HCT116 (cell line): ENCODE measurements at regions not wholly inside any gene's neighbourhood (a gene's known extent, or its start where the extent isn't known, plus 50 kb on each side); places are given as distances from the start of the nearest gene placed in this dataset.

Source experiments
- ATAC-seq: fragments of 200-7000 bp; cut with Tn5 transposase; 2 replicates; pipeline ENCODE4 v1.9.1; 2020; ENCODE audit warnings: mild to moderate bottlenecking, moderate library complexity
- BruUV-seq: library from RNA; stranded (reverse); fragments of 400-500 nt; replicated peaks from 2 replicates; lab custom pipeline; 2021; lab: Mats Ljungman, UMichigan
- CTCF ChIA-PET: fragments of 300-600 bp; sonication (Branson Sonifier 250); formaldehyde crosslinking; loops from one replicate; lab custom pipeline; 2021; ENCODE audit warnings: antibody characterized with exemption; lab: Charles Lee
- POLR2A ChIA-PET: fragments of 300-600, 350-600 bp; sonication (Branson Sonifier 250); formaldehyde crosslinking; loops from one replicate; lab custom pipeline; 2021; ENCODE audit warnings: antibody characterized with exemption; lab: Charles Lee
- RAD21 ChIA-PET, 2 experiments: fragments of 300-600 bp; sonication (Branson Sonifier 250); formaldehyde crosslinking; loops; one replicate each; lab custom pipeline; 2023; ENCODE audit warnings: low total read pairs in 2 of 2; ENCODE audit not compliant: uncharacterized antibody in 2 of 2, unreplicated experiment in 2 of 2, low non-redundant PET in 1 of 2; lab: Charles Lee
- DNase-seq: peaks from one replicate; pipeline ENCODE4 v3.0.0-alpha.2; 2010; ENCODE audit warnings: low read depth, low spot score
- H2AFZ ChIP-seq: fragments of 200-600 bp; shearing (Covaris generic), sonication (generic); 2 replicates; pipeline ENCODE4 v1.6.1; 2017; ENCODE audit warnings: low read depth, mixed run types, mixed read lengths, antibody characterized with exemption, low read length; ENCODE audit not compliant: poor library complexity, severe bottlenecking
- H3K27ac ChIP-seq: 2 replicates; pipeline ENCODE4 v1.5.1; 2012; ENCODE audit warnings: low read depth, low read length
- H3K27me3 ChIP-seq: fragments of 200-600 bp; sonication (generic); 2 replicates; pipeline ENCODE4 v1.6.1; 2016; ENCODE audit warnings: mixed run types, low read length, mixed read lengths; ENCODE audit not compliant: insufficient read depth
- H3K36me3 ChIP-seq, 2 experiments: fragments of 200-500 bp in 1 of 2; fragments of 200-600 bp in 1 of 2; sonication (Bioruptor generic) in 1 of 2; sonication (generic) in 1 of 2; 2 replicates each; pipeline versions ENCODE4 v1.5.1 to v1.6.1; 2014 to 2016; ENCODE audit warnings: low read length in 2 of 2, inconsistent platforms in 1 of 2, mixed read lengths in 1 of 2, mixed run types in 1 of 2; ENCODE audit not compliant: insufficient read depth in 2 of 2, control insufficient read depth in 1 of 2
- H3K4me1 ChIP-seq, 2 experiments: fragments of 200-600 bp in 1 of 2; sonication (generic) in 1 of 2; 2 replicates each; pipeline versions ENCODE4 v1.5.1 to v1.6.1; 2012 to 2017; ENCODE audit warnings: low read length in 2 of 2, inconsistent platforms in 1 of 2, mild to moderate bottlenecking in 1 of 2, mixed read lengths in 1 of 2, mixed run types in 1 of 2, moderate library complexity in 1 of 2; ENCODE audit not compliant: insufficient read depth in 2 of 2, control insufficient read depth in 1 of 2
- H3K4me2 ChIP-seq: fragments of 200-600 bp; sonication (generic); 2 replicates; pipeline ENCODE4 v1.6.1; 2017; ENCODE audit warnings: mixed run types, low read length, mixed read lengths
- H3K4me3 ChIP-seq, 2 experiments: fragments of 200-600 bp in 1 of 2; sonication (generic) in 1 of 2; replicated peaks in 1 of 2; 2 replicates each; pipeline ENCODE4 v1.5.1; 2011 to 2016; ENCODE audit warnings: low read length in 2 of 2, control low read depth in 1 of 2, low read depth in 1 of 2, mild to moderate bottlenecking in 1 of 2, mixed read lengths in 1 of 2, mixed run types in 1 of 2
- H3K79me2 ChIP-seq: fragments of 200-600 bp; sonication (generic); 2 replicates; pipeline ENCODE4 v1.6.1; 2017; ENCODE audit warnings: mild to moderate bottlenecking, mixed run types, low read length, moderate library complexity, mixed read lengths; ENCODE audit not compliant: insufficient read depth
- H3K9ac ChIP-seq: fragments of 200-600 bp; sonication (generic); 2 replicates; pipeline ENCODE4 v1.6.1; 2016; ENCODE audit warnings: low read length, mixed read lengths
- H3K9me2 ChIP-seq: fragments of 200-600 bp; sonication (generic), shearing (Covaris generic); 2 replicates; pipeline ENCODE4 v1.6.1; 2017; ENCODE audit warnings: mixed run types, mild to moderate bottlenecking, moderate library complexity; ENCODE audit not compliant: insufficient read depth
- H3K9me3 ChIP-seq, 2 experiments: fragments of 200-500 bp in 1 of 2; fragments of 200-600 bp in 1 of 2; sonication (Bioruptor generic) in 1 of 2; sonication (generic) in 1 of 2; 2 replicates each; pipeline ENCODE4 v1.6.1; 2014 to 2017; ENCODE audit warnings: low read length in 2 of 2, mixed read lengths in 2 of 2, inconsistent platforms in 1 of 2, low read depth in 1 of 2, mild to moderate bottlenecking in 1 of 2, mixed run types in 1 of 2, moderate library complexity in 1 of 2; ENCODE audit not compliant: control insufficient read depth in 1 of 2, insufficient read depth in 1 of 2
- H4K20me1 ChIP-seq: fragments of 200-600 bp; sonication (generic), shearing (Covaris generic); 2 replicates; pipeline ENCODE4 v1.6.1; 2017; ENCODE audit warnings: mixed run types, mild to moderate bottlenecking, moderate library complexity; ENCODE audit not compliant: insufficient read depth
- CBX3 ChIP-seq: IDR thresholded peaks from 2 replicates; pipeline ENCODE4 v1.6.1; 2012; ENCODE audit warnings: low read depth
- CEBPB ChIP-seq: IDR thresholded peaks from 2 replicates; pipeline ENCODE4 v1.6.1; 2012; ENCODE audit warnings: low read depth
- EGR1 ChIP-seq: IDR thresholded peaks from 2 replicates; pipeline ENCODE4 v1.6.1; 2012; ENCODE audit warnings: low read depth
- EZH2 ChIP-seq: fragments of 200-600 bp; sonication (generic); IDR thresholded peaks from 2 replicates; pipeline ENCODE4 v1.6.1; 2017; ENCODE audit warnings: antibody characterized with exemption, mixed run types
- EZH2phosphoT487 ChIP-seq: fragments of 200-600 bp; IDR thresholded peaks from 2 replicates; pipeline ENCODE4 v1.6.1; 2018; ENCODE audit warnings: antibody characterized with exemption, borderline replicate concordance
- JUND ChIP-seq: IDR thresholded peaks from 2 replicates; pipeline ENCODE4 v1.6.1; 2012
- RAD21 ChIP-seq: IDR thresholded peaks from 2 replicates; pipeline ENCODE4 v1.6.1; 2012; ENCODE audit warnings: low read depth, mild to moderate bottlenecking
- SIN3A ChIP-seq: IDR thresholded peaks from 2 replicates; pipeline ENCODE4 v1.6.1; 2012; ENCODE audit warnings: low read depth
- SP1 ChIP-seq: IDR thresholded peaks from 2 replicates; pipeline ENCODE4 v1.6.1; 2012; ENCODE audit warnings: low read depth
- SRF ChIP-seq: IDR thresholded peaks from 2 replicates; pipeline ENCODE4 v1.6.1; 2012; ENCODE audit warnings: low read depth
- TCF7L2 ChIP-seq: IDR thresholded peaks from 2 replicates; pipeline ENCODE4 v1.7.0; 2011; ENCODE audit warnings: borderline replicate concordance, inconsistent platforms; ENCODE audit not compliant: insufficient read depth, insufficient read length; ENCODE audit errors: extremely low read depth
- intact Hi-C: fragments of 100-400 bp; cut with micrococcal nuclease; formaldehyde crosslinking; loops from 2 replicates; pipeline ENCODE4 v1.10.0; 2022
- TF ChIP-seq, protein P1 (sequence below): IDR thresholded peaks from 2 replicates; pipeline ENCODE4 v1.6.1; 2011; ENCODE audit warnings: mild to moderate bottlenecking, low read length, moderate library complexity; ENCODE audit not compliant: insufficient replicate concordance; ENCODE audit errors: extremely low read depth
- TF ChIP-seq, protein P2 (sequence below): IDR thresholded peaks from 2 replicates; pipeline ENCODE4 v1.6.1; 2012

DNA sequence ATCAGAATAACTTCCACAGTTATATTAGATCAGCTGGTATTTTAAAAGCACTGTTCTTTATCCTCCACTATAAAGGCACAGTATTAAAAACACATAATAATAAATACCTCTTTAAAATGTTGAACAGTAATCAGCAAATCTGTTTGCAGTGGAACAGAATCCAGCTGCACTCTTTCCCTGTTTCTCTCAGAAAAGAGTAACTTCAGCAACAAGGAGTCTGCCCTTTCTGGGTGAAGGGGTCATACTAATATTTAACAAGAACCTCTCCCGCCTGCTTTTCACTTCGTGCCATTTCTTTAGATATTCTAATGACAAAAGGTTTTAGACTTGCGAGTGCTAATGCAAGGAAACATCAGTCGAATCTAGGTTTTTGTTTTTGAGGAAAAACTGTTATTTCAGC, 194.2 kb upstream of the FMN2 start:
- Histone ChIP-seq H3K27ac (no peak overlapping the region), H3K79me2 (no peaks in the 10 kb centered on the region), H3K4me1 (no peaks in the 10 kb centered on the region), H3K9ac (no peak overlapping the region), H3K4me3 (no peak overlapping the region), H3K4me2 (no peak overlapping the region), H3K9me3 (peaks cover 0 to 8% of the 10 kb centered on the region in 2 experiments; a peak in 1 of 4 replicates), H2AFZ (no peak overlapping the region), H3K27me3 (no peaks in the 10 kb centered on the region), H3K36me3 (no peaks in the 10 kb centered on the region), H3K9me2 (no peaks in the 10 kb centered on the region), H4K20me1 (no peaks in the 10 kb centered on the region)
- TF ChIP-seq CEBPB: no peak
- TF ChIP-seq EZH2: no peak
- no peak for TF ChIP-seq EZH2phosphoT487
- no peak for TF ChIP-seq CBX3
- no peak for TF ChIP-seq EGR1
- TF ChIP-seq TCF7L2: no peak
- TF ChIP-seq SIN3A: no peak
- no peak for TF ChIP-seq SP1
- no peak for TF ChIP-seq JUND
- TF ChIP-seq RAD21: no peak
- TF ChIP-seq, protein P1, sequence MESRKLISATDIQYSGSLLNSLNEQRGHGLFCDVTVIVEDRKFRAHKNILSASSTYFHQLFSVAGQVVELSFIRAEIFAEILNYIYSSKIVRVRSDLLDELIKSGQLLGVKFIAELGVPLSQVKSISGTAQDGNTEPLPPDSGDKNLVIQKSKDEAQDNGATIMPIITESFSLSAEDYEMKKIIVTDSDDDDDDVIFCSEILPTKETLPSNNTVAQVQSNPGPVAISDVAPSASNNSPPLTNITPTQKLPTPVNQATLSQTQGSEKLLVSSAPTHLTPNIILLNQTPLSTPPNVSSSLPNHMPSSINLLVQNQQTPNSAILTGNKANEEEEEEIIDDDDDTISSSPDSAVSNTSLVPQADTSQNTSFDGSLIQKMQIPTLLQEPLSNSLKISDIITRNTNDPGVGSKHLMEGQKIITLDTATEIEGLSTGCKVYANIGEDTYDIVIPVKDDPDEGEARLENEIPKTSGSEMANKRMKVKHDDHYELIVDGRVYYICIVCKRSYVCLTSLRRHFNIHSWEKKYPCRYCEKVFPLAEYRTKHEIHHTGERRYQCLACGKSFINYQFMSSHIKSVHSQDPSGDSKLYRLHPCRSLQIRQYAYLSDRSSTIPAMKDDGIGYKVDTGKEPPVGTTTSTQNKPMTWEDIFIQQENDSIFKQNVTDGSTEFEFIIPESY: no peak
- TF ChIP-seq, protein P2, sequence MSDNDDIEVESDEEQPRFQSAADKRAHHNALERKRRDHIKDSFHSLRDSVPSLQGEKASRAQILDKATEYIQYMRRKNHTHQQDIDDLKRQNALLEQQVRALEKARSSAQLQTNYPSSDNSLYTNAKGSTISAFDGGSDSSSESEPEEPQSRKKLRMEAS: no peak
- TF ChIP-seq SRF: no peak
- POLR2A ChIA-PET: no interaction called here
- RAD21 ChIA-PET: no interaction called here
- no peak for DNase-seq
- ATAC-seq: no peak
- BruUV-seq: no TSS peak
- CTCF ChIA-PET: interaction anchor here (1.2 kb wide), 1 partner anchor 15 kb away, joined by 3 read pairs; no protein-coding TSS in a partner anchor
- intact Hi-C loops: loop anchor here (5.0 kb wide), 2 partner anchors 490 to 1645 kb away; no protein-coding TSS in a partner anchor
